Keratinocyte (primary cell): ENCODE measurements at regions not wholly inside any gene's neighbourhood (a gene's known extent, or its start where the extent isn't known, plus 50 kb on each side); places are given as distances from the start of the nearest gene placed in this dataset.

Experiments
- DNase-seq: peaks from one replicate; pipeline ENCODE4 v3.0.0-alpha.2; 2011; ENCODE audit warnings: low read depth, missing footprints, low spot score
- FAIRE-seq: peaks from 2 replicates; lab custom pipeline; 2011; peaks lifted over from hg19 to GRCh38; lab: Jason Lieb, UNC
- H2AFZ ChIP-seq: 2 replicates; pipeline ENCODE4 v1.6.0; 2012; ENCODE audit warnings: low read length, control low read depth, inconsistent platforms; ENCODE audit not compliant: control insufficient read depth
- H3K27ac ChIP-seq: 2 replicates; pipeline ENCODE4 v1.5.1; 2011; ENCODE audit warnings: low read length; ENCODE audit not compliant: control insufficient read depth, insufficient read depth
- H3K27me3 ChIP-seq: 3 replicates; pipeline ENCODE4 v1.6.0; 2011; ENCODE audit warnings: low read length; ENCODE audit not compliant: control insufficient read depth, insufficient read depth; ENCODE audit errors: extremely low read depth
- H3K36me3 ChIP-seq, 2 experiments: 2 replicates in 1 of 2; 3 replicates in 1 of 2; pipeline ENCODE4 v1.5.1; 2011; ENCODE audit warnings: low read length in 2 of 2, mild to moderate bottlenecking in 1 of 2; ENCODE audit not compliant: control insufficient read depth in 2 of 2, insufficient read depth in 2 of 2; ENCODE audit errors: extremely low read depth in 1 of 2
- H3K4me1 ChIP-seq: 3 replicates; pipeline ENCODE4 v1.5.1; 2011; ENCODE audit warnings: low read length; ENCODE audit not compliant: control insufficient read depth, insufficient read depth; ENCODE audit errors: extremely low read depth
- H3K4me2 ChIP-seq: 3 replicates; pipeline ENCODE4 v1.6.0; 2011; ENCODE audit warnings: low read depth, low read length; ENCODE audit not compliant: control insufficient read depth, insufficient read depth; ENCODE audit errors: extremely low read depth
- H3K4me3 ChIP-seq, 3 experiments: fragments of 200-600 bp in 1 of 3; sonication (generic) in 1 of 3; 2 replicates in 2 of 3; 3 replicates in 1 of 3; pipeline ENCODE4 v1.5.1; 2011 to 2016; ENCODE audit warnings: low read length in 3 of 3, mild to moderate bottlenecking in 3 of 3, control low read depth in 2 of 3, inconsistent platforms in 1 of 3, low read depth in 1 of 3, mixed read lengths in 1 of 3, mixed run types in 1 of 3, moderate library complexity in 1 of 3; ENCODE audit not compliant: control insufficient read depth in 2 of 3, insufficient read depth in 2 of 3; ENCODE audit errors: extremely low read depth in 1 of 3
- H3K79me2 ChIP-seq: 2 replicates; pipeline ENCODE4 v1.6.0; 2012; ENCODE audit warnings: low read length; ENCODE audit not compliant: control insufficient read depth, insufficient read depth
- H3K9ac ChIP-seq: 3 replicates; pipeline ENCODE4 v1.6.0; 2011; ENCODE audit warnings: low read length; ENCODE audit not compliant: control insufficient read depth, insufficient read depth; ENCODE audit errors: extremely low read depth
- H3K9me1 ChIP-seq: 3 replicates; pipeline ENCODE4 v1.6.0; 2011; ENCODE audit warnings: low read length; ENCODE audit not compliant: control insufficient read depth, insufficient read depth; ENCODE audit errors: extremely low read depth
- H3K9me3 ChIP-seq: 2 replicates; pipeline ENCODE4 v1.5.1; 2012; ENCODE audit warnings: low read depth, low read length; ENCODE audit not compliant: control insufficient read depth
- H4K20me1 ChIP-seq: 3 replicates; pipeline ENCODE4 v1.6.0; 2011; ENCODE audit warnings: low read length; ENCODE audit not compliant: control insufficient read depth, insufficient read depth; ENCODE audit errors: extremely low read depth
- CTCF ChIP-seq, 3 experiments: IDR thresholded peaks in 1 of 3; conservative IDR thresholded peaks in 1 of 3; optimal IDR thresholded peaks in 1 of 3; 2 replicates in 2 of 3; 3 replicates in 1 of 3; pipeline versions ENCODE3 to v1.5.1; 2011; ENCODE audit warnings: low read length in 3 of 3, mild to moderate bottlenecking in 3 of 3, moderate library complexity in 2 of 3, control low read depth in 1 of 3, inconsistent platforms in 1 of 3; ENCODE audit not compliant: insufficient read depth in 2 of 3; ENCODE audit errors: extremely low read depth in 1 of 3
- EZH2 ChIP-seq: IDR thresholded peaks from one replicate; pipeline ENCODE4 v1.6.1; 2012; ENCODE audit warnings: inconsistent platforms, mild to moderate bottlenecking, low read length, moderate library complexity
- dilution Hi-C: fragments of 300-500 bp; cut with MboI; formaldehyde crosslinking; loops from one replicate; pipeline ENCODE4 v1.7.0; 2020; ENCODE audit warnings: low sequenced_read_pairs; ENCODE audit not compliant: extremely low pct_ligation_motif_present

- Histone ChIP-seq H3K27ac (no peak overlapping the region), H3K36me3 (no peaks in the 10 kb centered on the region), H3K9ac (no peak overlapping the region), H3K4me2 (no peak overlapping the region), H3K9me3 (no peaks in the 10 kb centered on the region), H4K20me1 (no peaks in the 10 kb centered on the region), H3K4me3 (no peak overlapping the region), H3K79me2 (no peaks in the 10 kb centered on the region), H3K27me3 (no peaks in the 10 kb centered on the region), H3K9me1 (no peaks in the 10 kb centered on the region), H3K4me1 (peaks cover 6% of the 10 kb centered on the region), H2AFZ (no peak overlapping the region)
- no peak for FAIRE-seq
- TF ChIP-seq EZH2 (no peak), CTCF (optimal IDR thresholded peaks at IDR 0.05 in 1 of 3, IDR thresholded peaks at IDR 0.05 in 1 of 3, conservative IDR thresholded peaks at IDR 0.05 in 1 of 3; ENCODE audit: extremely low read depth in 1 of 3, insufficient read depth in 2 of 3, low read length in 3 of 3) (no peak)
- DNase-seq: no peak
- dilution Hi-C loops: no loop called here
Measured at GRCh38 chr6:23175391-23175790, 606.0 kb downstream of the HDGFL1 start.

- H3K27me3 ChIP-seq: no peaks in the 10 kb centered on the region
- H4K20me1 ChIP-seq: no peaks in the 10 kb centered on the region
- no peaks in the 10 kb centered on the region for H3K79me2 ChIP-seq
- dilution Hi-C loops: no loop called here
- peaks cover 6% of the 10 kb centered on the region for H3K4me1 ChIP-seq
- DNase-seq (no peak), FAIRE-seq (no peak)
- TF ChIP-seq CTCF (optimal IDR thresholded peaks at IDR 0.05 in 1 of 3, IDR thresholded peaks at IDR 0.05 in 1 of 3, conservative IDR thresholded peaks at IDR 0.05 in 1 of 3; ENCODE audit: extremely low read depth in 1 of 3, insufficient read depth in 2 of 3, low read length in 3 of 3) (no peak), EZH2 (no peak)
- no peaks in the 10 kb centered on the region for H3K9me3 ChIP-seq
- no peak overlapping the region for H3K9ac ChIP-seq
- H3K9me1 ChIP-seq: no peaks in the 10 kb centered on the region
- no peak overlapping the region for H3K4me2 ChIP-seq
- H3K36me3 ChIP-seq: no peaks in the 10 kb centered on the region
- no peak overlapping the region for H3K27ac ChIP-seq
- no peak overlapping the region for H2AFZ ChIP-seq
- H3K4me3 ChIP-seq: no peak overlapping the region
Measured at GRCh38 chr6:23176471-23176870, 607.1 kb downstream of the HDGFL1 start.
